ENCODE measurements at regions not wholly inside any gene's neighbourhood (a gene's known extent, or its start where the extent isn't known, plus 50 kb on each side); places are given as distances from the start of the nearest gene placed in this dataset.

- no peak overlapping the region for H3K27ac ChIP-seq (ENCODE audit: low read length)
- H3K36me3 ChIP-seq (ENCODE audit: insufficient read depth, low read length) = no peaks in the 10 kb centered on the region
- no peak overlapping the region for H3K4me2 ChIP-seq (ENCODE audit: insufficient read depth, low read length)
- no peaks in the 10 kb centered on the region for H4K20me1 ChIP-seq (ENCODE audit: insufficient read depth, low read length)
- no peak overlapping the region for H3K4me3 ChIP-seq (ENCODE audit: low read depth in 1 of 2, low read length in 2 of 2)
- TF ChIP-seq EZH2 (IDR thresholded peaks at IDR 0.05; ENCODE audit: borderline replicate concordance, low read depth, low read length, severe bottlenecking) = no peak
- TF ChIP-seq, protein P1, sequence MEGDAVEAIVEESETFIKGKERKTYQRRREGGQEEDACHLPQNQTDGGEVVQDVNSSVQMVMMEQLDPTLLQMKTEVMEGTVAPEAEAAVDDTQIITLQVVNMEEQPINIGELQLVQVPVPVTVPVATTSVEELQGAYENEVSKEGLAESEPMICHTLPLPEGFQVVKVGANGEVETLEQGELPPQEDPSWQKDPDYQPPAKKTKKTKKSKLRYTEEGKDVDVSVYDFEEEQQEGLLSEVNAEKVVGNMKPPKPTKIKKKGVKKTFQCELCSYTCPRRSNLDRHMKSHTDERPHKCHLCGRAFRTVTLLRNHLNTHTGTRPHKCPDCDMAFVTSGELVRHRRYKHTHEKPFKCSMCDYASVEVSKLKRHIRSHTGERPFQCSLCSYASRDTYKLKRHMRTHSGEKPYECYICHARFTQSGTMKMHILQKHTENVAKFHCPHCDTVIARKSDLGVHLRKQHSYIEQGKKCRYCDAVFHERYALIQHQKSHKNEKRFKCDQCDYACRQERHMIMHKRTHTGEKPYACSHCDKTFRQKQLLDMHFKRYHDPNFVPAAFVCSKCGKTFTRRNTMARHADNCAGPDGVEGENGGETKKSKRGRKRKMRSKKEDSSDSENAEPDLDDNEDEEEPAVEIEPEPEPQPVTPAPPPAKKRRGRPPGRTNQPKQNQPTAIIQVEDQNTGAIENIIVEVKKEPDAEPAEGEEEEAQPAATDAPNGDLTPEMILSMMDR (IDR thresholded peaks at IDR 0.05; ENCODE audit: borderline replicate concordance, extremely low read depth, low read length, poor library complexity, severe bottlenecking) = no peak
- H3K27me3 ChIP-seq (ENCODE audit: insufficient read depth, low read length, poor library complexity) = peaks cover 8% of the 10 kb centered on the region
- no peaks in the 10 kb centered on the region for H3K9me3 ChIP-seq (ENCODE audit: insufficient read depth, low read length, severe bottlenecking)
- no peak overlapping the region for H3K9ac ChIP-seq (ENCODE audit: low read depth, low read length)
- H2AFZ ChIP-seq (ENCODE audit: low read depth, low read length) = no peak overlapping the region
- ATAC-seq (ENCODE audit: insufficient read depth, low read depth) = no peak
- no peaks in the 10 kb centered on the region for H3K4me1 ChIP-seq (ENCODE audit: insufficient read depth, low read length)
- H3K79me2 ChIP-seq (ENCODE audit: insufficient read depth, low read length) = no peaks in the 10 kb centered on the region
- DNase-seq = no peak
Measured at GRCh38 chr7:25646726-25647413, 418.6 kb upstream of the NPVF start.

GRCh38 chr7:25647872-25648271 is 419.6 kb upstream of the NPVF start:
- Histone ChIP-seq H3K4me3 (ENCODE audit: low read depth in 1 of 2, low read length in 2 of 2) (no peak overlapping the region), H3K27me3 (ENCODE audit: insufficient read depth, low read length, poor library complexity) (peaks cover 8% of the 10 kb centered on the region), H3K4me2 (ENCODE audit: insufficient read depth, low read length) (no peak overlapping the region), H2AFZ (ENCODE audit: low read depth, low read length) (no peak overlapping the region), H3K27ac (ENCODE audit: low read length) (no peak overlapping the region), H3K9ac (ENCODE audit: low read depth, low read length) (no peak overlapping the region), H3K36me3 (ENCODE audit: insufficient read depth, low read length) (no peaks in the 10 kb centered on the region), H3K9me3 (ENCODE audit: insufficient read depth, low read length, severe bottlenecking) (no peaks in the 10 kb centered on the region), H3K4me1 (ENCODE audit: insufficient read depth, low read length) (no peaks in the 10 kb centered on the region), H3K79me2 (ENCODE audit: insufficient read depth, low read length) (no peaks in the 10 kb centered on the region), H4K20me1 (ENCODE audit: insufficient read depth, low read length) (no peaks in the 10 kb centered on the region)
- ATAC-seq (ENCODE audit: insufficient read depth, low read depth) (no peak), DNase-seq (no peak)
- TF ChIP-seq, protein P1 (IDR thresholded peaks at IDR 0.05; ENCODE audit: borderline replicate concordance, extremely low read depth, low read length, poor library complexity, severe bottlenecking) = no peak
- no peak for TF ChIP-seq EZH2 (IDR thresholded peaks at IDR 0.05; ENCODE audit: borderline replicate concordance, low read depth, low read length, severe bottlenecking)

- Histone ChIP-seq H3K79me2 (ENCODE audit: insufficient read depth, low read length) (no peaks in the 10 kb centered on the region), H2AFZ (ENCODE audit: low read depth, low read length) (no peak overlapping the region), H3K36me3 (ENCODE audit: insufficient read depth, low read length) (no peaks in the 10 kb centered on the region), H3K9me3 (ENCODE audit: insufficient read depth, low read length, severe bottlenecking) (no peaks in the 10 kb centered on the region), H4K20me1 (ENCODE audit: insufficient read depth, low read length) (no peaks in the 10 kb centered on the region), H3K9ac (ENCODE audit: low read depth, low read length) (no peak overlapping the region), H3K4me3 (ENCODE audit: low read depth in 1 of 2, low read length in 2 of 2) (no peak overlapping the region), H3K27me3 (ENCODE audit: insufficient read depth, low read length, poor library complexity) (peaks cover 17% of the 10 kb centered on the region), H3K4me2 (ENCODE audit: insufficient read depth, low read length) (no peak overlapping the region), H3K4me1 (ENCODE audit: insufficient read depth, low read length) (no peaks in the 10 kb centered on the region), H3K27ac (ENCODE audit: low read length) (no peak overlapping the region)
- DNase-seq = no peak
- TF ChIP-seq, protein P1 (IDR thresholded peaks at IDR 0.05; ENCODE audit: borderline replicate concordance, extremely low read depth, low read length, poor library complexity, severe bottlenecking) = no peak
- no peak for TF ChIP-seq EZH2 (IDR thresholded peaks at IDR 0.05; ENCODE audit: borderline replicate concordance, low read depth, low read length, severe bottlenecking)
- ATAC-seq (ENCODE audit: insufficient read depth, low read depth) = no peak
Measured at GRCh38 chr7:25652366-25652765, 424.1 kb upstream of the NPVF start.
